Fibroblast of upper back skin (primary cell): ENCODE measurements at regions not wholly inside any gene's neighbourhood (a gene's known extent, or its start where the extent isn't known, plus 50 kb on each side); places are given as distances from the start of the nearest gene placed in this dataset.

Source experiments
- DNase-seq: peaks from one replicate; pipeline ENCODE4 v3.0.0-alpha.2; 2013

DNA sequence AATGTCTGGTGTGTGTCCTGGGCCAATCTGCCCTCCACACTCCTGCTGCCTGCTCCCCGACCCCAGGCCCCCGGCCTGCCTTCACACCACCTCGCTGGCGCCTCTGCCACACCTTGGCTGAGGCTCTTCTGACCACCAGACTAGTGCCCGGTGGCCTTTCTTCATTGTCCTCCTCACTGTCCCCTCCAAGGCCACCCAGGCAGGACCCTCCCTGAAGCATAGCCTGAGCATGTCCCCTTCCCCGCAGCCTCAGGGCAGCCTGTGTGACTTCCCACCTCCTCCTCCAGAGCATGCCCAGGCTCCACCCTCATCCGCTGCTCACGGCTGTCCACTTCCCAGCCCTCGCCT lies 154.6 kb downstream of the OLFM1 start:
- DNase-seq, result no peak

DNA sequence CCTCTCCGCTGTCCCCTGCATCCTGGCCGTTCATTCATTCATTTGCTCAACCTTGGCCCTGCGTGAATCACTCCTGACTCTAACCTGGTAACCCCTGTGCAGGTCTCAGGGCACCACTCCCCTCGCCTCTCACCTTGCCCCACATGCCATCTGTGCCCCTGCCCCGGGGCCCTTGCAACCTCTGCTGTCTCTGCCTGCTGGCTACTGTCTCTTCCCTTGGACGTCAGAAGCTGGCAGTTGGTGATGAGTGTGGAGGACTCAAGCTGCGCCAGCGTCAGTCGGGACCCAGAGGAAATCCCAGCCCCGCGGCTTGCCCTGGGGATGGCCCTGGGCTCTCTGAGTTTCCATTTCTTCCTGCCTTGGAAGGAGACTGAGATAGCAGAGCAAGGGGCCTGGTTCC lies 154.9 kb downstream of the OLFM1 start:
- no peak for DNase-seq

DNA sequence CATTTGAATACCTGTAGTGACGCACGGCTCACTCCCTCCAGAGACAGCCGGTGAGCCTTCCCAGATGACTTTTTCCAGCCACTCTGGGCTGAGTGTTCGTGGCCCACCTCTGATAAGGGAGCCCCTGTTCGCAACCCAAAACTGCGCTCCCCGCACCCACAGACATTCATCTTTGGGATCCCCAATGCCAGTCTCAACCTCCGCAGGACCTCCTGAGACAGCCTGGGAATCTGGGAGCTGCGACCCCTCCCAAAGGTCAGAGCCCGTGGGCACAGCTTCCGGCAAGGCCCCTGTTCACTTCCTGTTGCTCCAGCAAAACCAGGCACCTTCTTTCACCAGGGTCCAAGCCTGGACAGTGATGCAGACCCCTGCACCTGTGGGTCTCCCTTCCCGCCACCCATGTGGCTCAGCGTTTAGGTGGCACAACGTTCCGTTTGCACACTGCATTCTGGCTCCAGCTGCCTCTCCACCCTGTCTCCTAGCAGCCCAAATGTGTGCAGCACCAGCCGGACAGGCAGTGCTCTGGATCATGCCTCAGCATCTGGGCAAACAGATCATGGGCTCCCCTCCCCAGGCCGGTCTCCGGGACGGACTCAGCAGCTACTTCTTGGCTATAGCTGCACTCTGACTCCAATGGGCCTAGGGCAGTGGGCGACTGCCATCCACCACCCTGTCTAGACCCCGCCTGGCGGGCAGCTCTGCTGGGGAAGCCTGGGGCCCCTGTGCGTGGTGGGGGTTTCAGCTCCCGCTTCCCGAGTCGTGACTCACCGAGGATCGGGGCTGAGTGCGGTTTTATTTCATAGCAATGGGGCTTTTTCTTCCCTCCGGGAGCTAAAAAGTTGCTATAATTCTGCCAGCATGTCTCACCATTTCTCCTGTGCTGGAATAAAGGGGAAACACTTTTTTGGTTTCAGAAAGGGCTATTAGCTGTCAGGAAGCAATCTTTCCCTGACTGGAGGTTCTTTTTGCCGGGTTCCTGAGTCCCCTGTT lies 156.0 kb downstream of the OLFM1 start:
- no peak for DNase-seq

DNA sequence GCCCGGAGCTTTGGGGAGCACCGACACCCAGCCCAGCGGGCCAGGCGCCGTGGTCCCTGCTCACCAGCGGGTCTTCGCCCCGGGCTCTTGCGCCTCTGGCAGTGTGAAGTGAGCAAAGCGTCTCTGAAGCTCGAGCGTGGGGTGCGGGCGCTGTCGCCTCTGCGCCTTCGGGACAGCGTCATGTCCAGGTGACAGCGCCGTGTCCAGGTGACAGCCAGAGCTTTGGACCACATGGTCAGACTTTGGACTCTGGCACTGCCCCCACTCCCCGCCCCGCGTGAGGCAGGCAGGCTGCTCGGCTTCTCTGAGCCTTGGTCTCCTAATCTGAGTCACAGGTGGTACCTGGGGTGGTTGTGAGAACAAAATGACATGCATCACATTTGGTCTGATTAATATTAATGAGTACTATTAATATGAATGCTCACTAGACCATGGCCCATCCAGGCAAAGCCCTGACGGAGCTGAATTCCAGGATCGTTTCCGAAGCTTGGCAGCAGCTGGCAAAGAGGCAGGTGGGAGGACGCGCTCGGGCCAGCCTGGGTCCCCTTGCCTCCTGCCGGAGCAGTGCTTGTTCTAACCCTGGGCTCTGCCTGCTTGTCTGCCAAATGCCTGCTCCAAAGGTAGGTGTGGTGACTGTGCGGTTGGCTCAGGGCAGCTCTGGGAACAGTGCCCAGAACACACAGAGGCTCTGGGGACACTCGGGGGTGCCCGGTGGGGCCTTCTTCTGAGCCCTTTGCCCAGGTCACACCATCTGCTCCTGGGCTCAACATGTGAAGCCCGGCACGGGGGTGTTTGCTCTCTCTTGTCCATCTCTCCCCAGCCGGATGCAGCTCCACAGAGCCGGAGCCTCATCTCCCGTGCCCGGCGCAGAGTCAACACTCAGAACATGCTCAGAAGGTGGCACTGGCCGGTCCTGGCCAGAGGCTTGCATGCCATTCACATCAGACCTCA lies 157.1 kb downstream of the OLFM1 start:
- DNase-seq, result no peak

DNA sequence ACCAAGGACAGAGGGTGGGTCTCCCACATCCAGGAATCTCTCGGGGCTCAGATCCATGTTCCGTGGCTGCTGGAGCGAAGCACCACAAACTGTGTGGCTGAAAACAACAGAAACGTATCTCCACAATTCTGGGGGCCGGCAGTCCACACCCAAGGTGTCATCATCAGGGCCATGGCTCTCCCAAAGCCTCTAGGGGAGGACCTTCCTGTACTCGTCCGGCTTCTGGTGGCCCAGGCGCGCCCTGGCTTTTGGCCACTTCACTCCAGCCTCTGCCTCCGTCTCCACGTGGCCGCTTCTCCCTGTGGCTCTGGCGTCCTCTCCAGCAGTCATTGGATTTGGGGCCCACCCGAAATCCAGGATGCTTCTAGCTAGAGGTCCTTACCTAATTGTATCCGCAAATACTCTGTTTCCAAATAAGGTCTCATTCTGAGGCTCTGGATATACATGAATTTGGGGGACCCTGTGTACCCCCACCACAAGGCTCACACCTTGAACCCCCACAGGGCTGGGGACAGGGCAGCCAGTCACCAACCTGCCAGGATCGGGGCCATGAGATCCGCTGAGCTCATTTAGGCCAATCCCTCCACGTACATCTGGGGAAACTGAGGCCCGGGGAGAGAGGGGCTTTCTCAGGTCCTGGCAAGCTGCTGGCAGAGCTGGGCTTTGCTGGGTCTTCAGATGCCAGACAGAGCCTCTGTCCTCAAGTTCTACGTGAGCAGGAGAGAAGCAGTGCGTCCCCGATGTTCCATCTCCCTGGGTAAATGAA lies 158.2 kb downstream of the OLFM1 start:
- DNase-seq, result no peak

DNA sequence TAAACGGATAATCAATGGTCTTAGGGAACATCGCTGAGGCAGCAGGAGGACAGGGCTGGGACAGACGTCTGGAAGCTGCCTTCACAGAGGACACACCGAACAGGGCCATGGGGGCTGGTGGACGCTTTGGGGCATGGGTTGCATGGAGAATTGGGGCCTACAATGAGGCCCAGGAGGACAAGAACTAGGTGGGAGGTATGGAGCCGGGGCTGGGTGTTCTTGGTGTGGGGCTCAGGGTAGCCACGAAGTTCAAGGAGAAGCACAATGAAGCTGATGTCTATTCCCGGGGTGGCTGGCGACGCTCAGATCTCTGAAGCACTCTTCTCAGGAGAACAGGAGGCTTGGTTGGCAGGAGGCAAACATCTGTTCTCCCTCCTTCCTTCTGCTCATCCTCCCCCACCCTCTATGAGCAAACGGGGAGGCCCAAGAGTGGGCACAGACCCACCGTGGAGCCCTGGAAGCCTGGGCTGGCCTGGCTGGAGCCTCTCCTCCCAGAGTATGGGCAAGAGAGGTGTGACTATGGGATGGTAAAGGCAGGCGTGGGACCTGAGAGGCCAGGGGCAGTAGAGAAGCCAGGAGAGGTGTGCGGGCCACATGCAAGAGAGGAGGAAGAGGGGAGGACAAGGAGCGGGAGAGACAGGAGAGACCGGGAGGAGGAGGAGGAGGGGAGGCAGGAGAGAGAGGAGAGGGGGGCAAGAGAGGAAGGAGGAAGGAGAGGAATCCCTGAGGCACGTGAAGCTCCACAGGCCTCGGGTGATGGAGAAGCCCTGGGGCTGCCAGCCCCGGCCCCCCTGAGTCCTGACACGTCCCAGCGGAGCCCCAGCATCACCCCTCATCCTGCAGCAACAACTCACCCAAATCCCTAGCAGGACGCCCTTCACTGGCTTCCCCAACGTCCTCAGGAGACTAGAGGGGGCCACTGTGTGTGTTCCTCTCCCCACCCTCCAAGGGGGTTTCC lies 159.1 kb downstream of the OLFM1 start:
- DNase-seq, result no peak

DNA sequence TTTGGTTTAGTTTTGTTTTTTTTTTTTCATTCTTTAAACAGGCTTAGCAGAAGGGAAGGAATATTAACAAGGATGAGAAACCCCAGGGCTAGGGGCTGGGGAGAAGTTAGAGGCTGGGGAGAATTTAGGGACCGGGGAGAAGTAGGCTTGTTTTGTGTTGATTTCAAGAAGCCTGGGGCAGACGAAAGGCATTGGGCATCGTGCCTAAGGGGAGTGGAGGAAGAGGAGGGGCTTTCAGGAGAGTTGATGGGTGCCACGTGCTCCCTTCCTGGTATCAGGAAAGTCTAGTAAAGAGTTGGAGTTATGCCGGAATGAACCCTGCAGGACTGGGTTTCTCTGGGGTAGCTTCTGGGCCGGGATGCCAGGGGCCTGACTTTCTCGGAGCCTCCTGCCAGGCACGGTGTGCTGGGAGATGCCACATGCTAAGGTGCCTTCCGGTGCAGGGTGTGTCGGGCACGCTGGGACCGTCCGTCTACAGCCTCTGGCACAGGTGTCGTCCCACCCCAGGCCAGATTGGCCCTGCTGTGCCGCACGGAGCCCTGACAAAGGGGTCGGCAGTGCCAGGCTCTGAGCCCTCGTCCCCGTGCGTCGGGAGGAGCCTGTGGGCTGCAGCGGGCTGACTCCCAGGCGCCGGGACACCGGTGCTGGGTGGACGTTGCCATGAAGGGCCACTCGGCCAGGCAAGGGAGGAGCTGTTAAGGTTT lies 159.9 kb downstream of the OLFM1 start:
- no peak for DNase-seq

DNA sequence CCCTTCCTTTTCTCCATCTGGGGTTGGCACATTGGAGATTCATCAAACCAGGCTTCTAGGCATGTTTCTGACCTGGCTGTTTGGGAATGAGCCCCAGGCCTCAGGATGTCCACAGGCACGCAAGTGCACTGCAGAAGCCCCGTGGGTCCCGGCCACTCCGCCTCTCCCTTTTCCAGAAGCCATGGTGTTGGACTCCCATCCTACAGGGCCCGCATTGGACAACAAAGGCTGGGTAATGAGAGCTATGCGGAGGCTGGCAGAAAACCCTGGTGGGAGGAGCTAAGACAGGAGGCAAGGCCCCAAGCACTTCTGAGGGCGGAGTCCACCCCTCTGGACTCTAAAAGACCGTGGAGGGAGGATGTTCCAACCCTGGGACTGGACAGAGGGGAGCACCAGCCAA lies 160.6 kb downstream of the OLFM1 start:
- DNase-seq, result no peak

DNA sequence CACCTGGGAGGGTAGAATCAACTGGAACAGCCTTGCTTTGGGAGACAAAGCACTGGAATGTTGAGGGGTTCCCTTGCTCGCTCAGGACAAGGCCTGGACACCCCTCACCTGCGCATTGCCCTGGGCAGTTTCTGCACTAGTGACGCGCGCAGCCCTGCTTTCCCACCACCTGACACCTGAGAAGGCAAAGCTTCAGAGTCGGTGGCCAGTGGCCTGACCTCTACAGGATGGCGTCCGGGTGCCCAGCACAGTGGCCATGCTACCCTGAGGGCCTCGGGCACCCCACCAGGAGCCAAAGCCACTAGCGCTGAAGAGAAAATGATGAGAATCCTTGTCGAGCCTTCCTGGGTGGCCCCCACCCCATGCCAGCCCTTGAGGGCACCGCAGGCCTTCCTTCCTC lies 161.3 kb downstream of the OLFM1 start:
- DNase-seq, result no peak

DNA sequence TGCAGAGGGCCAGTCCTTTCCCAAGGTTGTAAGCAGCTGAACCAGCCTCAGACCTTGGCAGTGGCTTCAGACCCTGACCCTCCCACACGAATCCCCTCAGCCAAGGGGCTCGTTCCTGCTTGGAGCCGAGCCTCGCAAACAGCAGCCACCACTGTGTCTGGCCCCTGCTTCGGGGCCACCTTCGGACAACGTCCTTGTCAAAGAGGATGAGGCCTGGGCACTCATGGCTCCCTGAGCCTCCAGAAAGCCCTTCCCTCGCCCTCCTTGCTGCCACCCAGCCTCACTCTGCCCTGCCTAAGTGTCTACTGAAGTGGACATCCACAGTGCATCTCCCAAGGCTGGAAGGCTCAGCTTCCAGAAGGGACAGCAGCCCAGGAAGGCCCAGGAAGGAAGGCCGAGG lies 161.7 kb downstream of the OLFM1 start:
- no peak for DNase-seq

DNA sequence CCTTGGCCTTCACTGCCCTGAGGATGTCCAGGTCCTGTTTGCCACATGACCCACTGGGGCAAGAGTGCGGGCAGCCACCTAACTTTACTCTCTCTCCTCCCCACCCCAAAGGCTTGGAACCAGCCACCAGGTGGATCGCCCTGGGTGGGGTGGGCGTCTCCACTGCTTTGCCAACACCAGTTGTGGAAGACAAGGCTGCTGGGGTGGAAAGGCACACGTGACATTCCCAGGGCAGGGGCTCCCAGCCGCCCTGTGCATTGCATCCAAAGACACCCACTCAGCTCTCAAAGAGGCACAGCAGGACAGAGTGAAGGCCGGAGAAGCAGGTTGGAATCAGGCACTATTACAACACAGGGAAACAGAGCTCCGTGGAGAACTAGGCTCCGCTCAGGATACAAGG lies 162.2 kb downstream of the OLFM1 start:
- no peak for DNase-seq

DNA sequence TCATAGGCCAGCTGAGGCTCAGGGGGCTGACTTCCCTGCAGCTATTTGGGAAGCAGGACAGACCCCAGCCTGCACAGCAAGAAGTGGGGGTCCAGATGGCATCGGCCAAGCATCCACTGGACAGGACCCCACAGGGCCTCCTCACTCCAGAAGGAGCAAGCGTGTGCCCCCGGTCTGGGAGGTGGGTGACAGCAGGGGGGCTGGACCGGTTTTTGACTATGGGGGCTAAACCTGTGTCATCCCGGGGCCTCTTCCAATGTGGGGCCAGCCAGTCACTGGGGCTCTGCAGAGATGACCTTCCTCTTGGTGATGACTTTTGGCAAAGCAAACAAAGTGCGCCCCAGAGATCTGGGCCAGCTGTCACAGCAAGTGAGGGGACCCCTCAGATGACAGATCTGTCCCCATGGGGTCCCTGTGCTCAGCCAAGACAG lies 163.9 kb downstream of the OLFM1 start:
- no peak for DNase-seq

DNA sequence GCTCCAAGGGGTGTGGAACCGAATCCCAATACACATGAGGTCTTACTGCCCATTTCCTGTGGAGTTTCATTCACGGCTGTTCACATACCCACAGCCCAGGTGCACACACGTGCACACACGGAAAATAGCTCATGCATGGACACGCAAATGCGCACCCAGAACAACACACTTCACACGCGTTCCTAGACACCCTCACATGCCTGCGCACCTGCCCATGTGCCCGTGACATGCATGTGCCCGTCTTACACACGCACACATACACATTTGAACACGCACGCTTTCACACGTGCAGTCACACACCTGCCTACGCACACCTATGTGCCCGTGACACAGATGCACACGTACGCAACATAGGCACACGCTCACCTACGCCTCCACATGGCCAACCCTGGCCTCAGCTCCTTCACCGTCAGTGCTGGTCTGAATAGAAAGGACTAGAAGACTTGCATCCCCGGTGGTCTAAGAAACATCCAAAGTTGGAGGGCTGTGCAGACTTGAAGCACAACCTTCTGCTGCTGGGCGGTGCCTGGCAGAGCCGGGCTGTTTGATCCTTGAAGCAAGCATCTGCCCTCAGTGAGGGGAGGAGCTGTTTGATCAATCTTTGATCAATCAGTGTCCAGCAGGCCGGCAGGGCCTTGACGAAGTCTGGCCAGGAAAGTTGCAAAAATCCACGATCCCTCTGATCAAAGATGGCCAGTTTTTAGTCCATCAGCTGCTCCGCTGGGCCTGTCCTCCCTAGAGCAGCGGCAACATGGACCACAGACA lies 164.7 kb downstream of the OLFM1 start:
- no peak for DNase-seq

DNA sequence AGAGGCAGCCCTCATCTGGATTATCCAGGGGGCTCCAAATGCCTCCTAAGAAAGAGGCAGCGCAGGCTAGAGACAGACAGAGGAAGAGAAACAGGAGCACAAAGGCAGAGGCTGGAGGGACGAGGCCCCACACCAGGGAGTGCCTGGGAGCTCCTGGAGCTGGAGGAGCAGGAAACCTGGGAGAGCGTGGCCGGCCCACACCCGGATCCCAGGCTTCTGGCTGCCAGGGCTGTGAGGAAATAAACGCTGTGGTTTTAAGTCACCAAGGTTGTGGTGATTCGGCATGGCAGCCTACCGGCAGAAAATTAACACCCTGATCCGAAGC lies 165.5 kb downstream of the OLFM1 start:
- no peak for DNase-seq

DNA sequence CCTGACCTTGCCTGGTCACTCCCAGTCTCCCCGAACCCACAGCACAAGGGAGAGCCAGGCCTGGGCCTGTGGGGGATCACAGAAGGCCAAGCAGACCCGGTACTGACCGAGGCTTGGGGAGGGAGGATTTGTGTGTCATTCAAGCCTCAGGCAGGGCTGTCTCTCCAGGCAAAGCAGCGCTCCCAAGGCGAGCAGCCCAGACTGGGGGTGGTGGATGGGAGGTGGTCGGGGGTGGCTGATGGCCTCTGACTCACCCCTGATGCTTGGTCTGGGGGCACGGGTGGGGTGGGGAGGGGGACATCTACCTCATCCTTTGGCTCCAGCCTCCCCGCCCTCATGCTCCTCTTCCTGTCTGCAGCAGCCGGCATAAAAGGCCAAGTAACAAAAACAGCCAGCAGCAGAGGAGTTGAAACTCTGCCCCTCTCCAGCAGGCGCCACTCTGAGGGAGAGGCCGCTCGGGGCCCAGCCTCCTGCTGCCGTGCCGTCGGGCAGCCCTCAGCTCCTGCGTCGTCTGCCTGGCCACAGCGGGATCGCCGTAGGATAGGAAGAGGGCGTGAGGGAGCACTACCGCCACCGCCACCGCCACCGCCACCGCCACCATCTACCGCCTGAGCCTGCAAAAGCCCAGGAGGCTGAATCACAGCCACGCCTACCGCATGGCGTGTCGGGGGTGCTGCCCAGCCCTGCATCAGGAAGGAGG lies 166.0 kb downstream of the OLFM1 start:
- DNase-seq, result no peak

DNA sequence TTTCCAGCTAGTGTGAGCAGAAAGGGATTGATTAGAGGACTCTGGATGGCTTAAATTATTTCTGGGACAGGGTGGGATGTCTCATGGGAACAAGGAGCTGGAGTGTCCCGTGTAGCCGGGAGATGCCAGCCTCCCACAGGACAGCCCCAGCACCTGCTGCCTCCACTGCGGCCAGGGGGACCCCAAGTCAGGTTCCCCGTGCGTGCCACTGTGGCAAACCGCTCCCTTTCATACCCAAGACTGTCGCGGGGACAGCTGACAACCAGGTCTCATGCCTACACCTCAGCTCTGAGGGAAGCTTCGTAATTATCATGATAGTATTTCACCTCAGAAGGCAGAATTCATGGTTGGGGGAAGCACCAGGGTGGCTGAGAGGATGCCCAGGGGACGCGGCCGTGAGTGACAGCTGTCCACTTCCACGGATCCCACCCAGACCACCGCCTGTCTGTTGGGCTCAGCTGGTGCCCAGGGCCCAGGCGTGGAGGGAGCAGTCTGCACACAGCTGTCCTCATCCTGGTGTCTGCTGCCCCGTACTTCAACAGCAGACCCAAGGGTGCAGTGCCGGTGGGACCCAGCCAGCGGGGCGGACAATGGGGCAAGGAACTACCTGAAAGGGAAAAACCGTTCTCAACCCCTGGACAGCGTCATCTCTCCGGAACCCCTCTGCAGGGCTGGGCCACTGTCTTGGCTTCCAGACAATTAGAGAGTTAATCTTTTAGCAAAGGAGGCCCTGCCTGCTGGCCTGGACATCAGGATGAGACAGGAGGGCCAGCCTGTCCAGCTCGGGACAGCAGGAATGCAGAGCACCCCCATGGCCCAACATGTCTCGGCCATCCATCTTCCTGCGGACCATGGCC lies 166.9 kb downstream of the OLFM1 start:
- DNase-seq, result no peak

DNA sequence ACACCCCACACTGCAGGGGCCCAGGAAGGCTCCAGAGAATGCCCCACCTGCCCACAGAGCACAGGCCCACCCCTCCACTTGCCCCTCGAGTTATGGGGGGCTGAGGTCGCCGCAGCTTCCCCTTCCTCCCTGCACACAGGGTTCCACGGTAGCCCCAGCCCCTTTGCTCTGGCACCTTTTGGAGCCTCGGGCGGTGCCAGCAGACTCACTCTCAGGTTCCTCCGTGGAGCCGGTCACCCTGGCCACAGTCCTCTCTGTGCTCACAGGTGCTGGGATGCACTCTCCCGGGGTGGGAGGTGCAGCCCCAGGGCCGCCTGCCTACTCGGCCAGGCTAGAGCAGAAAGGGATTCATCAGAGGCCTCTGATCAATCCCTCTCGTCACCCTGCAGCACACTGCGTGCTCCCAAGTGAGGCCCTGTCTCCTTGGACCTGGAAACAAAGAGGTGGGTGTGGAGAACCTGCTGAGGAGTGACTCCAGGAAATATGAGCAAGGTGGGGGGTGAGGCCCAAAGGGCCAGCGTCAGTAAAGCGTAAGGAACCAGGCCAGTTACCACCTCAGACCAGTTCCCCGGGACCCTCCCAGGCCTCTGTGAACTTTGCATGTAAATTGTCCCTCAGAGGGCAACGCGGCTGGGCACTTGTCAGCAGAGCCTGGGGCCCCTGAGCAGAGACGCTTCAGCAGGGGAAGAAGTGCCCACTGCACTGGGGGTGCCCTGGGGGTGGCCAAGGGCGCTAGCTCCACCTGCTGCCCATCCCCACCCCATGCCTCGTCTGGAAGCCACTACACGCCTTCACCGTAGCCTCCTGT lies 167.8 kb downstream of the OLFM1 start:
- DNase-seq, result no peak
